GM23248 (cell line): ENCODE measurements at regions not wholly inside any gene's neighbourhood (a gene's known extent, or its start where the extent isn't known, plus 50 kb on each side); places are given as distances from the start of the nearest gene placed in this dataset.

Source experiments
- DNase-seq: peaks from one replicate; pipeline ENCODE4 v3.0.0-alpha.2; 2015
- H2AFZ ChIP-seq: fragments of 200-600 bp; sonication (generic); 2 replicates; pipeline ENCODE4 v1.6.1; 2016; ENCODE audit warnings: antibody characterized with exemption
- H3F3A ChIP-seq: fragments of 200-600 bp; sonication (generic); 2 replicates; pipeline ENCODE4 v1.6.1; 2016; ENCODE audit warnings: mild to moderate bottlenecking, antibody characterized with exemption, mixed run types; ENCODE audit not compliant: insufficient read depth
- H3K27ac ChIP-seq: fragments of 200-600 bp; sonication (generic); 2 replicates; pipeline ENCODE4 v1.5.1; 2016; ENCODE audit warnings: mild to moderate bottlenecking
- H3K27me3 ChIP-seq: fragments of 200-600 bp; sonication (generic); replicated peaks from 2 replicates; pipeline ENCODE4 v1.6.1; 2016; ENCODE audit warnings: mild to moderate bottlenecking; ENCODE audit not compliant: insufficient read depth
- H3K36me3 ChIP-seq: fragments of 200-600 bp; sonication (generic); 2 replicates; pipeline ENCODE4 v1.6.1; 2016; ENCODE audit warnings: low read depth, mild to moderate bottlenecking
- H3K4me1 ChIP-seq: fragments of 200-600 bp; sonication (generic); 2 replicates; pipeline ENCODE4 v1.6.1; 2016; ENCODE audit warnings: mild to moderate bottlenecking; ENCODE audit not compliant: insufficient read depth
- H3K4me2 ChIP-seq: fragments of 200-600 bp; sonication (generic); one replicate; pipeline ENCODE4 v1.6.1; 2016; ENCODE audit warnings: mild to moderate bottlenecking; ENCODE audit not compliant: unreplicated experiment
- H3K4me3 ChIP-seq: fragments of 200-600 bp; sonication (generic); 2 replicates; pipeline ENCODE4 v1.5.1; 2016; ENCODE audit warnings: mild to moderate bottlenecking
- H3K79me2 ChIP-seq: fragments of 200-600 bp; sonication (generic); 2 replicates; pipeline ENCODE4 v1.6.1; 2016; ENCODE audit warnings: mild to moderate bottlenecking; ENCODE audit not compliant: insufficient read depth
- H3K9ac ChIP-seq: fragments of 200-600 bp; sonication (generic); 2 replicates; pipeline ENCODE4 v1.6.1; 2016; ENCODE audit warnings: mild to moderate bottlenecking
- H3K9me2 ChIP-seq: fragments of 200-600 bp; sonication (generic); 2 replicates; pipeline ENCODE4 v1.6.1; 2016; ENCODE audit warnings: mixed run types, mild to moderate bottlenecking, moderate library complexity; ENCODE audit not compliant: insufficient read depth
- H3K9me3 ChIP-seq: fragments of 200-600 bp; sonication (generic); one replicate; pipeline ENCODE4 v1.6.1; 2017; ENCODE audit warnings: low read depth
- H4K20me1 ChIP-seq: fragments of 200-600 bp; sonication (generic); 2 replicates; pipeline ENCODE4 v1.6.0; 2016; ENCODE audit not compliant: insufficient read depth
- EZH2 ChIP-seq: fragments of 200-600 bp; sonication (generic); IDR thresholded peaks from 2 replicates; pipeline ENCODE4 v1.6.1; 2018; ENCODE audit warnings: antibody characterized with exemption, mild to moderate bottlenecking; ENCODE audit not compliant: insufficient read depth, poor library complexity, severe bottlenecking
- EZH2phosphoT487 ChIP-seq: fragments of 200-600 bp; sonication (generic); IDR thresholded peaks from 2 replicates; pipeline ENCODE4 v1.6.1; 2018; ENCODE audit warnings: antibody characterized with exemption, moderate library complexity, mild to moderate bottlenecking, low read depth; ENCODE audit not compliant: insufficient read depth
- WGBS, 2 experiments: methylation state at CpG; one replicate each; pipeline ENCODE4 v1.1.6; 2015 to 2017; ENCODE audit warnings: low lambda C conversion rate in 2 of 2, low coverage in 1 of 2; ENCODE audit errors: missing lambda C conversion rate in 2 of 2; 5-methylcytosine and 5-hydroxymethylcytosine counted together
- in situ Hi-C: fragments of 300-500 bp; cut with MboI; formaldehyde crosslinking; loops from 2 replicates; pipeline ENCODE4 v1.15.0; 2020

DNA sequence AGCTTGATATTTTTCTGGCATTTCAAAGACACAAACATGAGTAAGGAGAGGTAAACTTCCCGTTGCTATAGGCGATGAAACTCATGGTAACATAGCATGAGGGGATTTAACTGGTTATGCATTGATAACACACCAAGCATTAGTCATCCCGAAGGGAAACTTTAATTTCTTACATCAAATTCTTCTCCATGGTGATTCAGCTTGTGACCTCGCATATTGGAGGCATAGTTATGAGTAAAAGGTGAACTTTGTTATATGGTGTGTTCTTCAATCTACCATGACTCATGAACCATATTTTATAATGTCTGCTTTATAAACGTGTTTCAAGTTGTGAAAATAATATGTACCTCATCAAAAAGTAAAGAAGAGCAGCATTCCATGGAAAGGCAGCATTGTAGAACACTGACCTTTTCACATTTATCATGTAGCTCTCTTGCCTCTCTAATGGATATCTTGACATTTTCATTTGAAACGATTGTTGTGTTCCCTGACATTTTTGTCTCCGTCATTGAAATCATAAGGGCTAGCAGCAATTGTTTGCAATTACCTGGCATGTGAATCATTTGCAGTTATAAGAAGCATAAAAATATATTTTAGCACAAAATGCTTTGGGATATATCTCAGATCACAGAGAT, 491.8 kb downstream of the ANXA1 start:
- Histone ChIP-seq H3K79me2 (no peaks in the 10 kb centered on the region), H3K9me2 (no peaks in the 10 kb centered on the region), H3K9me3 (no peaks in the 10 kb centered on the region), H3K4me1 (no peaks in the 10 kb centered on the region), H2AFZ (no peak overlapping the region), H3K27ac (no peak overlapping the region), H3K27me3 (no peaks in the 10 kb centered on the region), H3F3A (no peaks in the 10 kb centered on the region), H3K36me3 (no peaks in the 10 kb centered on the region), H4K20me1 (no peaks in the 10 kb centered on the region), H3K4me3 (no peak overlapping the region), H3K4me2 (no peak overlapping the region), H3K9ac (no peak overlapping the region)
- DNase-seq, result peak; percentile 35
- in situ Hi-C loops, result no loop called here
- TF ChIP-seq EZH2phosphoT487 (no peak), EZH2 (no peak)
- WGBS, 2 experiments, result 14 to 18% methylated on average over 7 of the region's 7 CpGs

DNA sequence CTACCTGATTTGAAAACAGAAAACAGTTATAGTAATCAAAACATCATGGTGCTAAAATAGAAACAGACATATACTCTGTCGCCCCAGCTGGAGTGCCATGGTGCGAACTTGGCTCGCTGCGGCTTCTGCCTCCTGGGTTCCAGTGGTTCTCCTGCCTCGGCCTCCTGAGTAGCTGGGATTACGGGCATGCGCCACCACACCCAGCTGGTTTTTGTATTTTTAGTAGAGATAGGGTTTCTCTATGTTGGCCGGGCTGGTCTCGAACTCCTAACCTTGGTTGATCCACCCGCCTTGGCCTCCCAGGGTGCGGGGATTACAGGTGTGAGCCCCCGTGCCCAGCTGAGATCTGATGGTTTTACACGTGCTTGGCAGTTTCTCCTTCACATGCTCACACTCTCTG, 495.9 kb downstream of the ANXA1 start:
- Histone ChIP-seq H3K79me2 (no peaks in the 10 kb centered on the region), H4K20me1 (no peaks in the 10 kb centered on the region), H3K9me2 (no peaks in the 10 kb centered on the region), H3F3A (no peaks in the 10 kb centered on the region), H2AFZ (no peak overlapping the region), H3K9ac (no peak overlapping the region), H3K4me2 (no peak overlapping the region), H3K27me3 (no peaks in the 10 kb centered on the region), H3K9me3 (no peaks in the 10 kb centered on the region), H3K4me1 (no peaks in the 10 kb centered on the region), H3K4me3 (no peak overlapping the region), H3K27ac (no peak overlapping the region), H3K36me3 (no peaks in the 10 kb centered on the region)
- 46 to 55% methylated on average over 12 to 13 of the region's 13 CpGs for WGBS, 2 experiments
- no peak for DNase-seq
- in situ Hi-C loops, result no loop called here
- TF ChIP-seq EZH2phosphoT487, result no peak
- no peak for TF ChIP-seq EZH2

DNA sequence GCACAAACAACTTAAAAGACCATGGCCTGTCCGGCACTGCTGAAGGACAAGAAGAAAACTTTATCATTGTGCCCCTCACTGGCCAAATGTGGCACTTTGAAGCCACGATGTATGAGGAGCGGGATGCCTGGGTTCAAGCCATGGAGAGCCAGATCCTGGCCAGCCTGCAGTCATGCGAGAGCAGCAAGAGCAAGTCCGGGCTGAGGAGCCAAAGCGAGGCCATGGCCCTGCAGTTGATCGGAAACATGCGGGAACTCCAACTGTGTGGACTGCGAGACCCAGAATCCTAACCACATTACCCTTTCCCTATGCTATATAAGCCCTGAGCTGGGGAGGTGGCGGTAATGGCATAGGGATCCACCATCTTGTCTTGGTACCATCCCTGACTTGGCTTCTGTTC, 497.9 kb downstream of the ANXA1 start:
- Histone ChIP-seq H3K27ac (no peak overlapping the region), H4K20me1 (no peaks in the 10 kb centered on the region), H3F3A (no peaks in the 10 kb centered on the region), H3K4me1 (no peaks in the 10 kb centered on the region), H3K36me3 (no peaks in the 10 kb centered on the region), H3K9me2 (no peaks in the 10 kb centered on the region), H3K4me3 (no peak overlapping the region), H3K9me3 (no peaks in the 10 kb centered on the region), H3K9ac (no peak overlapping the region), H3K27me3 (no peaks in the 10 kb centered on the region), H3K4me2 (no peak overlapping the region), H2AFZ (no peak overlapping the region), H3K79me2 (no peaks in the 10 kb centered on the region)
- TF ChIP-seq EZH2phosphoT487, result no peak
- no peak for TF ChIP-seq EZH2
- in situ Hi-C loops, result no loop called here
- 53 to 55% methylated on average over 10 of the region's 10 CpGs for WGBS, 2 experiments
- DNase-seq, result no peak

DNA sequence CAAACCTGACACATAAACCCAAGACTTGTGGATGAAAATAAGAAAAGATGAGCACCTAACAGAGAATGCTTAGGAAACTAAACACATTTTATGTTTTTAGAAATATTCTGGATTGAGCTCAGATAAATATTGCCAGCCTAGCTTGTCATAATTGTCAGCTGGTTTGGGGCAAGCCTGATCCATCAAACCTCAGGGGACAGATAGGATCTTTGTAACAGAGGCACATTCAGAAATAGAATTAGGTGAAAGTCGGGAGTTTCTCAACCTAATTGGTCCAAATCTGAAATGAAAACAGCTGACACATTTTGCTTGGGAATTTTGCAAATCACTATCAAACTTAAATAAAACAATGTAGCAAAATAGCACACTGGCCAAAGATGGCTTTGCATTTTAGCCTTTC, 503.7 kb downstream of the ANXA1 start:
- in situ Hi-C loops, result no loop called here
- no peaks in the 10 kb centered on the region for H3K27me3 ChIP-seq
- no peak for TF ChIP-seq EZH2phosphoT487
- no peak for TF ChIP-seq EZH2
- H2AFZ ChIP-seq, result no peak overlapping the region
- no peak overlapping the region for H3K4me2 ChIP-seq
- H3K9ac ChIP-seq, result no peak overlapping the region
- no peaks in the 10 kb centered on the region for H3K9me3 ChIP-seq
- no peaks in the 10 kb centered on the region for H3K9me2 ChIP-seq
- H3K4me3 ChIP-seq, result no peak overlapping the region
- H3K79me2 ChIP-seq, result no peaks in the 10 kb centered on the region
- H4K20me1 ChIP-seq, result no peaks in the 10 kb centered on the region
- H3K36me3 ChIP-seq, result no peaks in the 10 kb centered on the region
- DNase-seq, result no peak
- H3K27ac ChIP-seq, result no peak overlapping the region
- 32 to 33% methylated on average over 1 of the region's 1 CpG for WGBS, 2 experiments
- H3F3A ChIP-seq, result no peaks in the 10 kb centered on the region
- H3K4me1 ChIP-seq, result no peaks in the 10 kb centered on the region

DNA sequence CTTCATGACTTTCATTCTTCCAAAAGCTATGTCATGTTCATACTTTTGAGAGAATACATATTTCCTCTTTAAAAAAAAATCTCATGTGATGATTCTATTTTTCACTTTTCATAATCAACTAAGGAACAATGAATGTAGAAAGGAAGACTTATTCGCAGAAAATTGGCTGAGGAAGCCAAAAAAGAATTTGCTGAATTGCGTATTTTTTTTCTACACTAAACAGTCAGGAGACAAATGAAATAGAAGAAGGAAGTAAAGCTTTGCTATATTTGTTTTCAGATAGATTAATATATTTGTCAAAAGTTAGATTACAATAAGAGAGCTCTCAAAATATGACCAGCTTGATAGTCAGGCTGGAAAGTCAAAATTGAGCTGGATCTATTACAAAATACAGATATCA, 504.2 kb downstream of the ANXA1 start:
- no peak for DNase-seq
- H3K9me2 ChIP-seq, result no peaks in the 10 kb centered on the region
- no peaks in the 10 kb centered on the region for H4K20me1 ChIP-seq
- 32 to 42% methylated on average over 2 of the region's 2 CpGs for WGBS, 2 experiments
- H3K9ac ChIP-seq, result no peak overlapping the region
- TF ChIP-seq EZH2phosphoT487 (no peak), EZH2 (no peak)
- H2AFZ ChIP-seq, result no peak overlapping the region
- in situ Hi-C loops, result no loop called here
- H3K4me2 ChIP-seq, result no peak overlapping the region
- no peaks in the 10 kb centered on the region for H3K27me3 ChIP-seq
- no peaks in the 10 kb centered on the region for H3K36me3 ChIP-seq
- no peaks in the 10 kb centered on the region for H3K9me3 ChIP-seq
- no peaks in the 10 kb centered on the region for H3K79me2 ChIP-seq
- no peaks in the 10 kb centered on the region for H3K4me1 ChIP-seq
- no peaks in the 10 kb centered on the region for H3F3A ChIP-seq
- no peak overlapping the region for H3K4me3 ChIP-seq
- no peak overlapping the region for H3K27ac ChIP-seq
